ENCODE measurements at regions not wholly inside any gene's neighbourhood (a gene's known extent, or its start where the extent isn't known, plus 50 kb on each side); places are given as distances from the start of the nearest gene placed in this dataset.
"Not testable (repeated sequence)": the region's sequence is repeated elsewhere in the genome, so short reads cannot be mapped to it uniquely, and the experiment has no call there.

- Histone ChIP-seq H3K27me3 (ENCODE audit: low read depth, low read length) (no peaks in the 10 kb centered on the region), H3K4me3 (ENCODE audit: low read depth in 1 of 2, low read length in 2 of 2) (no peak overlapping the region), H3K36me3 (ENCODE audit: control insufficient read depth in 1 of 2, insufficient read depth in 2 of 2, low read length in 2 of 2) (no peaks in the 10 kb centered on the region), H3K4me1 (ENCODE audit: control insufficient read depth in 1 of 2, insufficient read depth in 2 of 2, low read length in 2 of 2) (no peaks in the 10 kb centered on the region), H3K9me3 (ENCODE audit: control insufficient read depth in 1 of 2, low read length in 2 of 2) (no peaks in the 10 kb centered on the region), H3K27ac (ENCODE audit: low read length) (no peak overlapping the region)
Measured at GRCh38 chr10:3636356-3637181, 148.4 kb downstream of the KLF6 start.

GRCh38 chr10:3635697-3636096 is 149.3 kb downstream of the KLF6 start:
- Histone ChIP-seq H3K9me3 (ENCODE audit: control insufficient read depth in 1 of 2, low read length in 2 of 2) (no peaks in the 10 kb centered on the region), H3K27me3 (ENCODE audit: low read depth, low read length) (no peaks in the 10 kb centered on the region), H3K27ac (ENCODE audit: low read length) (no peak overlapping the region), H3K4me3 (ENCODE audit: low read depth in 1 of 2, low read length in 2 of 2) (no peak overlapping the region), H3K36me3 (ENCODE audit: control insufficient read depth in 1 of 2, insufficient read depth in 2 of 2, low read length in 2 of 2) (no peaks in the 10 kb centered on the region), H3K4me1 (ENCODE audit: control insufficient read depth in 1 of 2, insufficient read depth in 2 of 2, low read length in 2 of 2) (no peaks in the 10 kb centered on the region)

GRCh38 chr10:3635211-3635671 is 149.8 kb downstream of the KLF6 start:
- Histone ChIP-seq H3K27ac (ENCODE audit: low read length) (no peak overlapping the region), H3K4me3 (ENCODE audit: low read depth in 1 of 2, low read length in 2 of 2) (no peak overlapping the region), H3K9me3 (ENCODE audit: control insufficient read depth in 1 of 2, low read length in 2 of 2) (no peaks in the 10 kb centered on the region), H3K4me1 (ENCODE audit: control insufficient read depth in 1 of 2, insufficient read depth in 2 of 2, low read length in 2 of 2) (no peaks in the 10 kb centered on the region), H3K27me3 (ENCODE audit: low read depth, low read length) (no peaks in the 10 kb centered on the region), H3K36me3 (ENCODE audit: control insufficient read depth in 1 of 2, insufficient read depth in 2 of 2, low read length in 2 of 2) (no peaks in the 10 kb centered on the region)

DNA sequence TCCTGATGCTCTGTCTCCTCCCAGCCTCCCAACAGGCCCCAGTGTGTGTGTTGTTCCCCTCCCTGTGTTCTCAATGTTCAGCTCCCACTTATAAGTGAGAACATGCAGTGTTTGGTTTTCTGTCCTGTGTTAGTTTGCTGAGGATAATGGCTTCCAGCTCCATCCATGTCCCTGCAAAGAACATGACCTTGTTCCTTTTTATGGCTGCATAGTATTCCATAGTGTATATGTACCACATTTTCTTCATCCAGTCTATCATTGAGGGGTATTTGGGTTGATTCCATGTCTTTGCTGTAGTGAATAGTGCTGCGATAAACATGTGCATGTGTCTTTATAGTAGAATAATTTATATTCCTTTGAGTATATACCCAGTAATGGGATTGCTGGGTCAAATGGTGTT is 150.4 kb downstream of the KLF6 start:
- not testable (repeated sequence) for H3K4me3 ChIP-seq (ENCODE audit: low read depth in 1 of 2, low read length in 2 of 2); H3K4me1 ChIP-seq (ENCODE audit: control insufficient read depth in 1 of 2, insufficient read depth in 2 of 2, low read length in 2 of 2); H3K27me3 ChIP-seq (ENCODE audit: low read depth, low read length); H3K9me3 ChIP-seq (ENCODE audit: control insufficient read depth in 1 of 2, low read length in 2 of 2); H3K27ac ChIP-seq (ENCODE audit: low read length); H3K36me3 ChIP-seq (ENCODE audit: control insufficient read depth in 1 of 2, insufficient read depth in 2 of 2, low read length in 2 of 2)

DNA sequence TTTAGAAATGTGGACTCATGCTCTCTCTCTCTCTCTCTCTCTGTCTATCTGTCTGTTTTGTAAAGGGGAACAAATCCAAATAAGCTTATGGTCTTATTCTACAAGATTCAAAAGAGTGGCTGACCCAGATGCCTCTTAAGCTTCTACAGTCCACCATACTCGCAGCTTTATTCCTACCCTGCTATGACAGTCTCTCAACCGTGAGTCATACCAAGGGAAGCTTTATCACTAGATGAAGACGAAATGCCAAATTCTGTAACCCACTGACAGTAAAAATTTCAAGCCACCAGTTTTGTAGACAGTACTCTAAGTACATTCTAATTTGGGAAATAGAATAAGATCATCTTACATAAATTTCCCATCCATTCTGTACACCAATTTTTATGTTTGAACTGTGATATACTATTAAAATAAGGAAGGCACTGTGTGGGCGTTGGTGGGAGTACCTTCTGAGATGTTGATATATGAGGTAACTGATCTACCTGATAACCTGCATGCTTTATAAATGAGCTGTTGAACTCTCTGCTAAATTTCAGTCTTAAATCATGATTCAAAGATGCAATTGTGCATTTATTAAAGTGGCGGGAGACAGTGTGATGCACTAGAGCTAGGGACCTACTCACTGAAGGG is 153.2 kb downstream of the KLF6 start:
- Histone ChIP-seq H3K4me1 (ENCODE audit: control insufficient read depth in 1 of 2, insufficient read depth in 2 of 2, low read length in 2 of 2) (no peaks in the 10 kb centered on the region), H3K9me3 (ENCODE audit: control insufficient read depth in 1 of 2, low read length in 2 of 2) (no peaks in the 10 kb centered on the region), H3K27ac (ENCODE audit: low read length) (no peak overlapping the region), H3K27me3 (ENCODE audit: low read depth, low read length) (no peaks in the 10 kb centered on the region), H3K4me3 (ENCODE audit: low read depth in 1 of 2, low read length in 2 of 2) (no peak overlapping the region), H3K36me3 (ENCODE audit: control insufficient read depth in 1 of 2, insufficient read depth in 2 of 2, low read length in 2 of 2) (no peaks in the 10 kb centered on the region)

GRCh38 chr10:3631291-3631690 is 153.7 kb downstream of the KLF6 start:
- no peak overlapping the region for H3K27ac ChIP-seq (ENCODE audit: low read length)
- no peaks in the 10 kb centered on the region for H3K36me3 ChIP-seq (ENCODE audit: control insufficient read depth in 1 of 2, insufficient read depth in 2 of 2, low read length in 2 of 2)
- H3K27me3 ChIP-seq (ENCODE audit: low read depth, low read length): no peaks in the 10 kb centered on the region
- no peaks in the 10 kb centered on the region for H3K9me3 ChIP-seq (ENCODE audit: control insufficient read depth in 1 of 2, low read length in 2 of 2)
- H3K4me1 ChIP-seq (ENCODE audit: control insufficient read depth in 1 of 2, insufficient read depth in 2 of 2, low read length in 2 of 2): no peaks in the 10 kb centered on the region
- H3K4me3 ChIP-seq (ENCODE audit: low read depth in 1 of 2, low read length in 2 of 2): no peak overlapping the region

DNA sequence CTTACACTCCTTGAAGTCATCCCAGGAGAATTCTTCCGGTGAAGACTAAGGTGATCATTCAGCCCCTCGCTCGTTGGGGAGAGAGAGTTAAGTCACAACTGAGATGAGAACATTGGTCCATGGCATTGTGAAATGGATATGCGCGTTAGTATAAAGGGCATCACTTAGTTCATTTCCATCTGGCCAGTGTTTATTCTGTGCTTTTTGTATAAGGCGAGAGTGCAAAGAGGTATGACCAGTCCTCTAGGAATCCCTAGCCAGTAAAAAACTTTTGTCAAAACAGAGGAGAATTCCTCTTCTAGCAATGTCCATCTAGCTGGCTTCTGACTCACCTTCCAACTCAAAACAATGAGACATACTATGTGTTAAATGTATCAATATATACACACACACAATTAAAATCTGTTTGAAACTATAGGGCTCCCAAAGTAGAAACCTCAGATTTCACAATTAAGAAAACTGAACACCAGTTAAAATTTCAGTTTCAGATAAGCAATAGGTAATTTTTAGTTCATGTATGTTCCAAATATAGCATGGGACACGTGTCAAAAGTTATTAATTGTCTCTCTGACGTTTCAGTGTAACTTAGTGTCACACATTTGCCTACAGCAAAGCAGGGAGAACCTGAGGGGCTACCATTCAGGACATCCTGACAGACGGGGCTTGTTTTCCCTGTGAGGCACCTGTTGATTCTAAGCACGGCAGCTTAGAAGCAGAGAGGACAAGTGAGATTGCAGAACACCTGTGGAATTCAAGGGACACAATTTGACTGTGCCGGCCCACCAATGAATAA is 158.9 kb downstream of the KLF6 start:
- Histone ChIP-seq H3K4me3 (ENCODE audit: low read depth in 1 of 2, low read length in 2 of 2) (no peak overlapping the region), H3K9me3 (ENCODE audit: control insufficient read depth in 1 of 2, low read length in 2 of 2) (no peaks in the 10 kb centered on the region), H3K4me1 (ENCODE audit: control insufficient read depth in 1 of 2, insufficient read depth in 2 of 2, low read length in 2 of 2) (peaks cover 0 to 8% of the 10 kb centered on the region in 2 donors), H3K27ac (ENCODE audit: low read length) (no peak overlapping the region), H3K27me3 (ENCODE audit: low read depth, low read length) (no peaks in the 10 kb centered on the region), H3K36me3 (ENCODE audit: control insufficient read depth in 1 of 2, insufficient read depth in 2 of 2, low read length in 2 of 2) (no peaks in the 10 kb centered on the region)

DNA sequence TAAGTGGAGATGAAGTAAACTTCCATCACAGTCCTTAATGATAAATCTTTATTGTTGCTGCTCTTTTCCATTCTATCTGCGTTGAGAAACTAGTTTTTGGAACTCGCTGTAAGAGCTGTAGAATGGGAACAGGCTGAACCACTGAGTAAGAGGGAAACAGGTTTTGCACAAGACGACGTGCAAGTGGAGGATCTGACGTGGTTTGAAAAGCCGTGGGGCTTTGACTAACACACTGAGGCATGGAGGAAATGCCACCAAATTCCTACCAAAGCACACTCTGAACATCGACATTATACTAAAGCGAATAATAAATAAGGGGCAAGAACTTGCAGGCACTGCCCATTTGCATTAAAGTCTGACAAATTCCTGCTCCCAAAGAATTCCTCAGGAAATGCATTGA is 160.6 kb downstream of the KLF6 start:
- Histone ChIP-seq H3K36me3 (ENCODE audit: control insufficient read depth in 1 of 2, insufficient read depth in 2 of 2, low read length in 2 of 2) (no peaks in the 10 kb centered on the region), H3K27me3 (ENCODE audit: low read depth, low read length) (no peaks in the 10 kb centered on the region), H3K9me3 (ENCODE audit: control insufficient read depth in 1 of 2, low read length in 2 of 2) (peaks cover 0 to 8% of the 10 kb centered on the region in 2 donors), H3K27ac (ENCODE audit: low read length) (no peak overlapping the region), H3K4me1 (ENCODE audit: control insufficient read depth in 1 of 2, insufficient read depth in 2 of 2, low read length in 2 of 2) (peaks cover 0 to 8% of the 10 kb centered on the region in 2 donors), H3K4me3 (ENCODE audit: low read depth in 1 of 2, low read length in 2 of 2) (no peak overlapping the region)

GRCh38 chr10:3623746-3624145 is 161.3 kb downstream of the KLF6 start:
- H3K36me3 ChIP-seq (ENCODE audit: control insufficient read depth in 1 of 2, insufficient read depth in 2 of 2, low read length in 2 of 2): no peaks in the 10 kb centered on the region
- no peaks in the 10 kb centered on the region for H3K27me3 ChIP-seq (ENCODE audit: low read depth, low read length)
- H3K4me3 ChIP-seq (ENCODE audit: low read depth in 1 of 2, low read length in 2 of 2): no peak overlapping the region
- peaks cover 0 to 8% of the 10 kb centered on the region in 2 donors for H3K9me3 ChIP-seq (ENCODE audit: control insufficient read depth in 1 of 2, low read length in 2 of 2)
- peak overlapping the region; percentile 21 for H3K27ac ChIP-seq (ENCODE audit: low read length)
- H3K4me1 ChIP-seq (ENCODE audit: control insufficient read depth in 1 of 2, insufficient read depth in 2 of 2, low read length in 2 of 2): peaks cover 0 to 8% of the 10 kb centered on the region in 2 donors

DNA sequence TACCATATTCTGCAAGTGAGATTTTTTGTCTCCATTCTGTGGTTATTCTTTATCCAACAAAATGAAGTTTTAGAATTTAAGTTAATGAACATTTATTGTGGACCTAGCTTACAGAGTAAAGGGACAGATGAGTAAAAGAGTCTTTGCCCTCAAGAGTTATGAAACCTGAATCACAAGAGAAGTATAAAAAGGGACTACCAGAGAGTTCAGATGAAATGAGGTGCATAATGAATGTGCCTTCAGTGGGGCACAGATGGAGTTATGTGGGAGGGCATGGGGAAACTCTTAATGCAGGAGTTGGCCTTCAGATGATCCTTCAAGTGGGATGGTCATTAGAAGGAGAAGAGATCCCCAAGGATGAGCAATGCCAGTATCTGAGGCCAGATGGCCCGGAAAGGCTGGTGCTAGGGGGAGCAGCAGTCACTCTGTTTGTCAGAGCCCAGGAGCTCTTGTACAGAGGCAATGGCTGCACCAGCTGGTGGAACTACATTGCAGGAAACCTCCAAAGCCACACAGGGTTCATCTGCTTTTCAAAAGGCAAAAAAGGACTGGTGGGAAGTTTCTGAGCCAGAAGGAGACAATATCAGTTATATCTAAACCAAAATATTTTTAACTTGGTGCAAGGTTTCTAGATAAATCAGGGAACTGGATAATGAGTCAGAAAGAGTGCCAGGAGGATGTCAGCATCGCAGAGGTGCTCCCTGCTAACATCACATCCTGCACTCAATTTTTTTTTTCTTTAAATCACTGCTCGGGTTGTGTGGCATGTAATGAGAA is 162.0 kb downstream of the KLF6 start:
- no peak overlapping the region for H3K4me3 ChIP-seq (ENCODE audit: low read depth in 1 of 2, low read length in 2 of 2)
- peak overlapping the region; percentile 21 for H3K27ac ChIP-seq (ENCODE audit: low read length)

More for the DNA sequence above, 162.0 kb downstream of the KLF6 start:
- H3K36me3 ChIP-seq (ENCODE audit: control insufficient read depth in 1 of 2, insufficient read depth in 2 of 2, low read length in 2 of 2): no peaks in the 10 kb centered on the region
- H3K4me1 ChIP-seq (ENCODE audit: control insufficient read depth in 1 of 2, insufficient read depth in 2 of 2, low read length in 2 of 2): peaks cover 0 to 8% of the 10 kb centered on the region in 2 donors
- H3K9me3 ChIP-seq (ENCODE audit: control insufficient read depth in 1 of 2, low read length in 2 of 2): peaks cover 0 to 8% of the 10 kb centered on the region in 2 donors
- H3K27me3 ChIP-seq (ENCODE audit: low read depth, low read length): no peaks in the 10 kb centered on the region
